ENCODE measurements at regions not wholly inside any gene's neighbourhood (a gene's known extent, or its start where the extent isn't known, plus 50 kb on each side); places are given as distances from the start of the nearest gene placed in this dataset.

DNA sequence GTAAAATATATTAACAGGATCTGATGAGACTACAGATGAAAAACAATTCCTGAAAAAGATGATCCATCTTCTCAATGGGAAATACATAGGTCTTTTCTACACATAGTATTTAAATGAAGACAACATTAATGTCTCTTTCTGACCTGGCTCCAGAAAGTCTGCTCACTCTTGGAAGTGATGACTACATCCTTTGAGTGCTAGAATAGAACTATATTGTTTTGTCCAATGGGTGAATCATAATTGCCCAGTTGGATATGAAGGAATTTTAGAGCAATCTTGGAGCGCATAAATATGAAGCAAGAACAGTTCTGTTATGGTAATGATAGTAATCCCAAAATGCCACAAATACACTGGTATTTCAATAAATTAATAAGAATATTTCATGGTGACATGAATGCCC lies 322.1 kb downstream of the DEPDC1B start:
- TF ChIP-seq TAF1 (IDR thresholded peaks at IDR 0.05; ENCODE audit: borderline replicate concordance, insufficient read depth, low read length) (no peak), FOXP2 (optimal IDR thresholded peaks at IDR 0.05; ENCODE audit: borderline replicate concordance, extremely low read depth, extremely low read length, insufficient read depth) (no peak), POLR2AphosphoS5 (IDR thresholded peaks at IDR 0.05; ENCODE audit: low read depth, low read length) (no peak), SIN3A (IDR thresholded peaks at IDR 0.05; ENCODE audit: borderline replicate concordance, insufficient read depth, low read length) (no peak)
- TF ChIP-seq, protein P1, sequence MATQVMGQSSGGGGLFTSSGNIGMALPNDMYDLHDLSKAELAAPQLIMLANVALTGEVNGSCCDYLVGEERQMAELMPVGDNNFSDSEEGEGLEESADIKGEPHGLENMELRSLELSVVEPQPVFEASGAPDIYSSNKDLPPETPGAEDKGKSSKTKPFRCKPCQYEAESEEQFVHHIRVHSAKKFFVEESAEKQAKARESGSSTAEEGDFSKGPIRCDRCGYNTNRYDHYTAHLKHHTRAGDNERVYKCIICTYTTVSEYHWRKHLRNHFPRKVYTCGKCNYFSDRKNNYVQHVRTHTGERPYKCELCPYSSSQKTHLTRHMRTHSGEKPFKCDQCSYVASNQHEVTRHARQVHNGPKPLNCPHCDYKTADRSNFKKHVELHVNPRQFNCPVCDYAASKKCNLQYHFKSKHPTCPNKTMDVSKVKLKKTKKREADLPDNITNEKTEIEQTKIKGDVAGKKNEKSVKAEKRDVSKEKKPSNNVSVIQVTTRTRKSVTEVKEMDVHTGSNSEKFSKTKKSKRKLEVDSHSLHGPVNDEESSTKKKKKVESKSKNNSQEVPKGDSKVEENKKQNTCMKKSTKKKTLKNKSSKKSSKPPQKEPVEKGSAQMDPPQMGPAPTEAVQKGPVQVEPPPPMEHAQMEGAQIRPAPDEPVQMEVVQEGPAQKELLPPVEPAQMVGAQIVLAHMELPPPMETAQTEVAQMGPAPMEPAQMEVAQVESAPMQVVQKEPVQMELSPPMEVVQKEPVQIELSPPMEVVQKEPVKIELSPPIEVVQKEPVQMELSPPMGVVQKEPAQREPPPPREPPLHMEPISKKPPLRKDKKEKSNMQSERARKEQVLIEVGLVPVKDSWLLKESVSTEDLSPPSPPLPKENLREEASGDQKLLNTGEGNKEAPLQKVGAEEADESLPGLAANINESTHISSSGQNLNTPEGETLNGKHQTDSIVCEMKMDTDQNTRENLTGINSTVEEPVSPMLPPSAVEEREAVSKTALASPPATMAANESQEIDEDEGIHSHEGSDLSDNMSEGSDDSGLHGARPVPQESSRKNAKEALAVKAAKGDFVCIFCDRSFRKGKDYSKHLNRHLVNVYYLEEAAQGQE (IDR thresholded peaks at IDR 0.05; ENCODE audit: insufficient read depth in 1 of 2, low read depth in 2 of 2, low read length in 2 of 2), result no peak

DNA sequence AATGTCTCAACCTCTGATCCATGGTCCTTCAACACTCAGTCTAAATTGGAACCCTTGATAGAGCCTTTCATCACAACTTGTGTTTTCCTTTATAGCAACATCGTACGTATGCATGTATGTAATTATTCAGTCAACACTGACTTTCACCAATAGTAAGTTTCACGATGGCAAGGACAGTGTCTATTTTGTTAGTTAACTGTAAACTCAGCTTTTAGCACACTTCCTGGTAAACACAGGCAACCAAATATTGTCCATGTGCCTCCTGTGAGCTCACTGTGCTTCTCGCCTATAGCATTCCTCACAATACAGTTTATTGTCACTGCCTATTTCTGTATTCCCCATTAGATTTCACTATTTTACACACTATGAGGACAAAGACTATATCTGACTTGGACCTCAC lies 323.1 kb downstream of the DEPDC1B start:
- TF ChIP-seq, protein P1 (IDR thresholded peaks at IDR 0.05; ENCODE audit: insufficient read depth in 1 of 2, low read depth in 2 of 2, low read length in 2 of 2), result no peak
- TF ChIP-seq POLR2AphosphoS5 (IDR thresholded peaks at IDR 0.05; ENCODE audit: low read depth, low read length) (no peak), FOXP2 (optimal IDR thresholded peaks at IDR 0.05; ENCODE audit: borderline replicate concordance, extremely low read depth, extremely low read length, insufficient read depth) (no peak), SIN3A (IDR thresholded peaks at IDR 0.05; ENCODE audit: borderline replicate concordance, insufficient read depth, low read length) (no peak), TAF1 (IDR thresholded peaks at IDR 0.05; ENCODE audit: borderline replicate concordance, insufficient read depth, low read length) (no peak)

DNA sequence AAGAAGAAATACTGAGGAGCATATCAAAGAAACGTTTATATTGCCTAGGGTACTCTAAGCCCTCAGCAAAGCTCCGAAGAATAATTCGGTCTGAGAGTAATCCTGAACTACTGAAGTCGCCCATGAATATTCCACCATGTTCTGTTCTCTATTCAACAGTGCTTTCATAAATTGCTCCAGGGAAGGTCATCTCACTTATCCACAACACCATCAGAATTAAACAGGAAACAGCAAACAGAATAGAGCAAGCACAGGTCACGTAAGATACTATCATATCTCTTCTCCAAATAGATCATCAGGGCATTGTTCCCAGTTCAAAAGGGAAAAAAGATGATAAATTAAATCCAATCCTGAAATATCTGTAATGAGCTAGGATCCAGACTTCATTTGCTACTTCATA lies 325.6 kb downstream of the DEPDC1B start:
- TF ChIP-seq, protein P1 (IDR thresholded peaks at IDR 0.05; ENCODE audit: insufficient read depth in 1 of 2, low read depth in 2 of 2, low read length in 2 of 2), result no peak
- TF ChIP-seq POLR2AphosphoS5 (IDR thresholded peaks at IDR 0.05; ENCODE audit: low read depth, low read length) (no peak), SIN3A (IDR thresholded peaks at IDR 0.05; ENCODE audit: borderline replicate concordance, insufficient read depth, low read length) (no peak), TAF1 (IDR thresholded peaks at IDR 0.05; ENCODE audit: borderline replicate concordance, insufficient read depth, low read length) (no peak)

DNA sequence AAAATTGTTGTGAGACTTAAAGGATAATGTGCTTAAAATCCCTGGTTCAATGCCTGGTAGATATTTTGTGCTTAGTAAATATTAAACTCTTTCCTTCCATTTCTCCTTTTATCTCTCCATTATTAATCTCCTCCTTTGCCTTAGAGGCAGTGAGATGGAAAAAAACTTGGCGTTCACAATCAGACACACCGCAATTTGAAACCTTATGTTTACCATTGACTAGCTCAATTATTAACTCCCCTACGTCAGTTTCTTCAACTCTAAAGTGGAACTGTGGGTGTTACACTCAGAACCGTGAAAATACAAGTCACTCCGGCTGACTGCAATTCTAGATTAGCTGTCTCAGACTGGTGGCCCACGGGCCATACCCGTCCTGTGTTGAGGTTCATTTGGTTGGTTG lies 327.2 kb downstream of the DEPDC1B start:
- TF ChIP-seq SIN3A (IDR thresholded peaks at IDR 0.05; ENCODE audit: borderline replicate concordance, insufficient read depth, low read length) (no peak), POLR2AphosphoS5 (IDR thresholded peaks at IDR 0.05; ENCODE audit: low read depth, low read length) (no peak), TAF1 (IDR thresholded peaks at IDR 0.05; ENCODE audit: borderline replicate concordance, insufficient read depth, low read length) (no peak), FOXP2 (optimal IDR thresholded peaks at IDR 0.05; ENCODE audit: borderline replicate concordance, extremely low read depth, extremely low read length, insufficient read depth) (no peak)
- TF ChIP-seq, protein P1 (IDR thresholded peaks at IDR 0.05; ENCODE audit: insufficient read depth in 1 of 2, low read depth in 2 of 2, low read length in 2 of 2), result no peak

DNA sequence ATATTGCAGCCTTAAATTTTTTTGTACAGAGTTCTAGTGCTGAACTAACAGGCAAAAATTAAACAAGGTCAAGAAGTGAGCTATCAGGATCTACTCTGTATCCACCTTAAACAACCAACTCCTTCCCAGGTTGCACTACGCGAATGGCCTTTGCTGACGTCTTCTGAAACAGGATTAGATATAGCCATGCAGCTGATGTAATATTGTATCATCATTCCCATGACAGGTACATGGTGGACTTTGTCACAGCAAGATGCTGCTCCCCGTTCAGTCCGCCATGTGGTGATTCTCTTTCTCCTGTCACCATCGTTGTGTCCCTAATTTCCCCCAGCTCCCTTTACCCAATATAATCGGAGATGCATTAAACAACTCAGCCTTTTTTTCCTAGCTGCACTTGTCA lies 328.9 kb downstream of the DEPDC1B start:
- TF ChIP-seq POLR2AphosphoS5 (IDR thresholded peaks at IDR 0.05; ENCODE audit: low read depth, low read length) (no peak), SIN3A (IDR thresholded peaks at IDR 0.05; ENCODE audit: borderline replicate concordance, insufficient read depth, low read length) (no peak), TAF1 (IDR thresholded peaks at IDR 0.05; ENCODE audit: borderline replicate concordance, insufficient read depth, low read length) (no peak), FOXP2 (optimal IDR thresholded peaks at IDR 0.05; ENCODE audit: borderline replicate concordance, extremely low read depth, extremely low read length, insufficient read depth) (no peak)
- TF ChIP-seq, protein P1 (IDR thresholded peaks at IDR 0.05; ENCODE audit: insufficient read depth in 1 of 2, low read depth in 2 of 2, low read length in 2 of 2), result no peak
